Ammon's horn (tissue), 1 donor: ENCODE measurements at regions not wholly inside any gene's neighbourhood (a gene's known extent, or its start where the extent isn't known, plus 50 kb on each side); places are given as distances from the start of the nearest gene placed in this dataset.

ENCODE experiments used
- DNase-seq: peaks from one replicate; pipeline ENCODE4 v3.0.0-alpha.2; 2016; ENCODE audit warnings: low spot score

GRCh38 chr6:122122686-122123085 lies 276.8 kb upstream of the HSF2 start:
- no peak for DNase-seq

- no peak for DNase-seq
Observed at GRCh38 chr6:122124908-122125307, 274.5 kb upstream of the HSF2 start.

DNA sequence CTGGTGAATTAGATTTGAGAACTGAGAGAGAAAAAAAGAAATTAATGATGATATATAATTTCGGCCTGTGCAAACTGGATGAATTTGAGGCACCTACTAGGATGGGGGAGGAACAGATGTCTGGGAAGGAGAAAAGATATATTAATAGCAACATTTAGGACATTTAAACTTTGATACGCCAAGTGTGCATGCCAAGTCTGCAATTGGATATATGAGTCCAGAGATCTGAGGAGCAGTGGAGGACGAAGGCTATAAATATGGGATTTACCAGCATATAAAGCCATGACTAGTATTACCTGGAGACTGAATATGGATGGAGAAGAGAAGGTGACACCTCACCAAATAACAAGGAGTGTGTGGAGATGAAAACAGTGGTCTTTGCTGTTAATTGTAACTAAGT lies 272.6 kb upstream of the HSF2 start:
- DNase-seq = no peak

DNA sequence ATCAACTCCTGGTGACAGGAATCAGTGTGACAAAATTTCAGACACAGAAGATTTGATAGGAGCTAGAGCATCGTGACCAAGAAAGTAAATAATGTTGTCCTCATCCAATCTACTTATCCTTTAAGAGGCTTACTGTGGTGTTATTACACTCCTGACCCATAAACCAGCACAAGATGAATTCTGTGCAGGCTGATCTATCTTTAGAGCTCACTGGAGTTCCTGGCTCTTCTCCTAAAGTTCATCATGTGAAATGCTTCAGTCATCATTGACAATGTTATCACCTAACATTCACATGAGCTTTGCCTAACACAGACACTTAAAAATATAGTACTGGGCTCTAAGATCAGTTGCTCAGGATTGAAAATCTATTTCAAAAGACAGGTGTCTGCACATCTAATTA lies 271.0 kb upstream of the HSF2 start:
- no peak for DNase-seq

DNA sequence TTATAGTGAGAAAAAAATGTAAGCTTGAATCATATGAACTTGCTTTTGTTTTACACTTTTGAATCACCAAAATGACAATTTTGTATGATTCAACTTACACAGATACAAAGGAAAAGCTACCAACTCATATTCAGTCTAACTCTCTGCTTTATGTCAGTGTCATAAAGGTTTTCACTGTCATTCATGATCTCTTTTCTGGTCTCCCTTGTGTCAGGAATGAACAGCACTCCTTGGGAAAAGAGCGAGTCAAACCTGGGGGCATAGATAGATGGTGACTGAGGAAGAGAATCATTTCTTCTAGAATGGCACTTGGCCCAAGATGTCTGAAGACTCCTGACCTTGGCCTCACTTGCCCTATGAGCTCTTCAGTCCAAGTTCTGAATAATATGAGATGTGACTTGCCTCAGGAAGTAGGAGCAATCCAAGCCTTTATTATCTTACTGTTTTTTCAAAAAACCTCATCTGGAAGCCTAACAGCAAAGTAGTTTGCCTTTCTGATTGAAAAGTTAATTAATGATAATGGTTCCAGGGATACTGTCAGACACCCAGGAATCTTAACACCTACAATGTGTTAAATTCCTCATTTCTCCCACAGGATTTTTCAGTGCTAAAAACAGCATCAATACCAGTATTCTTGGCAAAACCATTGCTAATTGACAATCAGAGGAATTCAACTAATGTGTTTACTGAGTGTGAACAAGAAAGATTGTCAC lies 270.0 kb upstream of the HSF2 start:
- no peak for DNase-seq

- no peak for DNase-seq
Observed at GRCh38 chr6:122130026-122130348, 269.5 kb upstream of the HSF2 start.

DNA sequence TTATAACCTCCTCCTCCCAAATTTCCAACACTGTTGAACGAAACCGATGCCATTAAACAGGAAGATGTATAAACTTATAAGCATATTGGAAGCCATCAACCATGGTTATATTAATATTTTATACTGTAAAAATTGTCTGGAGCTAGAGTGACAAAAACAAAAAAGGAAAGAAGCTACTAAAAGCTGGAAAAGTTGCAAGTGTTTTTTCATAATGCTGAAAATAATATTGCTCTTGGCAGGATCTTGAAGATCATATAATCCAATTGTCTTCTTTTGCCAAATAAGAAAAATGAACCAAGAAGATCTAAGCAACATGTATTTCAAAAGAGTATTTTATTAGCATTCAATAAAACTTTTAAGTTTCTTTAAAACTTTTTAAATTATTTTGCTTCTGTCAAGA lies 268.9 kb upstream of the HSF2 start:
- no peak for DNase-seq

GRCh38 chr6:122136386-122136785 lies 263.1 kb upstream of the HSF2 start:
- DNase-seq = no peak

DNA sequence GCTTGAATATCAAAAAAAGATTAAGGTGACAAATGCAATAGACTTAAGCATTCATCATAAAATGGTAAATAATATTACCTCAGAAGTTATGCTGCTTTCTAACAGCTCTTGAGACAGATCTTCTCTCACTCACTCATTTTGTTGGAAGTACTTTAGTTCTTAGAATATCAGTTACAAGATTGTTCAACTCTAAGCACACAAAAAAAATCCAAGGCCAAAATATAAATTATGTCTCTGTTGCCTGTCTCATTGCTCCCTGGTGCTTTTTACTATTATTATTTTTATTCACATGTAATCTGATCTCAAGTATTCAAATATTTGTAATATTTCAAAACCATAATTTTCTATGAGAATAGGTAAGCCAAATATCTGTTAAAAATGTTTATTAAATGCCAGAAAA lies 259.4 kb upstream of the HSF2 start:
- DNase-seq = no peak

DNA sequence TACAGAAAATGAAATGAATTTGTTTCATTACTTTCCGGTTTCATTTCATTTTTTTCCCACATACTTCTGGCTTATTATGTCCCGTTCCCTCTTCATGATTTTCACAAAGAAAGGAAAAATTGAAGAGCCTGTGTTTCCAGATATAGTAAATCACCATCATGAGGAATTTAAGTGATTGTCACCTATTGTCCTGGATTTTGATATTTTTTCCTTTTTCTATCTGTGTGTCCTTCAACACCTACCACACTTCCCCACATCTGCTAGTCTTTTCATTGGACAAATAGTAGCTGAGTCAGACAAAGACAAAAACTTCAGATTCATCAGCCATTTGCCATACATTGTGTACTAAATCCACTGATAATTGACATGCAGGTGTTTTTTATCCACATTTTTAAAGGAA lies 258.2 kb upstream of the HSF2 start:
- no peak for DNase-seq

GRCh38 chr6:122143813-122144601 lies 255.4 kb upstream of the HSF2 start:
- DNase-seq = peak; percentile 49

DNA sequence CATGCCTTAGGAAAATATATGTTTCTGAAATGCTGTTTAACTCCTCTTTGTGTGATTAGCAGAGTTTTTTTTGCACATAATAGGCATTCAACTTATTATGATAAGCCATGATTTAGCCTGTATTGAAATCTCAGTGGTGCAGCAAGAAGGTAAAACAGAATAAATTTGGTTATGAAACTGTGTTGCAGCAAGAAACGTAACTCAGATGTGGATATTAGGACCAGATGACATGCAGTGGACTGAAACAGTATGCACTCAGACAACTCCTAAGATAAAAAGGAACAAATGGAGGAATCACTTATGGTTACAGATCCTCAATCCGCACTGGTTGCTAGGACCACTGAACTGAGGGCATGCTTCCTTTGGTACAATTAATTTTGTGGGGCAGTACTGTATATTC lies 254.2 kb upstream of the HSF2 start:
- no peak for DNase-seq

- DNase-seq = no peak
Observed at GRCh38 chr6:122145741-122146240, 253.7 kb upstream of the HSF2 start.

DNA sequence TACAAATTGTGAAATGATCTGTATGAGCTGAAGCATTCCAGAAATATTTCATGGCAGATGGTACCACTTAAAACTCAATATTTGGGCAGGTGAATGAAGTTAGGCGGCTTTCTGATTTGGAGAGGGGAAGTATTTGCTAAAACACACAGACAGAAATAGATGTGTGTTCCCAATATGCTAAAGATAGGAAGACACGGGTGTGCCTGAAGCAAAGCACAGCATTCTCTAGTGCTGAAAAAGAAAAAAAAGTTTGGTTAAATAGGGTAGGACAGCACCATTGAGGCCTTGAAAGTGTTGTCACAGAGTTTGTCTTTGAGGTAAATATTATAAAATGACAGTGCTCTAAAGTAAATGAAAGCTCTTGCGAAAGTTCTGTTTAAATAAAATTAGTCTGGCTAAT lies 252.2 kb upstream of the HSF2 start:
- no peak for DNase-seq

- no peak for DNase-seq
Observed at GRCh38 chr6:122151066-122151465, 248.4 kb upstream of the HSF2 start.

DNA sequence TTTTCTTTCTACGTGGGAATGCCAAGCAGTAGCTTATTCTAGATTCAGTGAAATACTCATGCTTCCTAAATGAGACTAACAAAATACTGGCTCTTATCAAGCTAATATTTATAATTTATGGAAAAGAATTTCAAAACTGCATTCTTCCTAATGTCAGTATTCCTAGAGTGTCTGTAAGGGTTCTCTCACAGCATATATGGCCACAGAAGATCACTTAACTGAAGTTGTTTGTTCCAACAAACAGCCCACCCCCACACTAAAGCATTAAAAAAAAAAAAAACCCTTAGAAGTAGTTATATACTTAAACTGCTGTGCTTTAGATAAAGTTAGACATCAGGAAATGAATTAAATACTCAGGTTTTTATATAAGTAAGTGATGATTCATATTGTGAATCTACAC lies 247.7 kb upstream of the HSF2 start:
- DNase-seq = no peak

DNA sequence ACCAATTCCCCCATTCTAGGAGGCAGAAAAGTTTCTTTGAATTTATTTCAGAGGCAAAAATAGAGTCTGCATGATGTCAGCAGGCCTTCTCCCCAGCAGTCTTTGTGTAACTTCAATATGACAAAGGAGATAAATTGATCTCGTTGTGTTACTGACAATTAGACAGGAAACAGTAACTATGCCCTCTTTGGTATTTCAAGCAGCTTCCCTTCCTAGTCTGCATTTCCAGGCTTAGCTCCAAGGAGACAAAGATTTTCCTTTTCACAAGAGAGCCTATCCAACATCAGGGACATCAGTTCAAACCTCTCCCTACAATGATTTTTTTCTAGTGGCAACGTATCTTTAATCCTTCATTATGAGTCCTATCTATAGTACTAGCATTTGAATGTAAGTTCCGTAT lies 245.9 kb upstream of the HSF2 start:
- no peak for DNase-seq

GRCh38 chr6:122154155-122154554 lies 245.3 kb upstream of the HSF2 start:
- no peak for DNase-seq

DNA sequence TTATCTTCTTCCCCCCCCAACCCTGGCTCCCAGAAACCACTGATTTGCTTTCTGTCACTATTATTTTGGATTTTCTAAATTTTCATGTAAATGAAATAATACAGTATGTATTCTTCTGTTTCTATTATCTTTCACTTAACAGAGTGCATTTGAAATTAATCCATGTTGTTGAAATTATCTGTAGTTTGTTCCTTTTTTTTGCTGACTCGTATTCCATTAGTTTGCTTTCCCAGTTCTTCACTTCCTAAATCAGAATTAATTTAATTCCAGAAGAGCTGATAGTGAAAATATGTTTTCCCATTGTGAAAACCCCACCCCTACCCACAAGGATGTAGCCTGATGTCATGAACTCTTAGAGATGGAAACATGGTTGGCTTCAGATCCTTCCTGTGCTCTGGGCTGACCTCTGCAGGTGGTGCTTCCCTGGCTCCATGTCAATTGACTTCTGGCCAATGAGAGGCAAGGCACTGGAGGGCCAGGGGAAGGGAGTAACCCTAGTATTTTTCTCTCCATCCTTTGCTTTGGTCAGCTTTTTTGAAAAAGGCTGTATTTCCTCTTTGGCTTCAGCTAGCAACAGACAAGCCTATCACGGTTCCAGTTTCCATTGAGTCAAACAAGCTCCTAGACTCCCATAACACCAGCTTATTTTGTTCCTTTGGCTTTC lies 244.4 kb upstream of the HSF2 start:
- DNase-seq = no peak

DNA sequence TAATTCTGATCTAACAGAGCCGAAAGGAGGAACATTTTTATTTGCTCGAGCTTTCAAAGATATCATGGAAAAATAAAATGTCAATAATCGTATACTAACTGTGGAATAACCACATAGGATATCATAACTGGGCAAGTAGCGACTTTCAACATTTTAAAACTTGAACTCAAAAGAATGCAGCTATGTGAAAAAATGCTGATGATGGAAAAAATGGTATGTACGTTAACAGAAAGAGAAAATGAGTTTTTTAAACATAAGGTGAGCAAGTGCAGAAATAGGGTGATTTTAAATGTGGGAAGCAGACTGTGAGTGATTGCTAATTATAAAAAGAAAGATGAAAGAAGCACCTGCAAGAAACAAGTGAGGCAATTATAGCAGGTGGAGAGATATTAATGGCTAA lies 238.3 kb upstream of the HSF2 start:
- DNase-seq = no peak

GRCh38 chr6:122165014-122165413 lies 234.4 kb upstream of the HSF2 start:
- no peak for DNase-seq

- no peak for DNase-seq
Observed at GRCh38 chr6:122170274-122170673, 229.2 kb upstream of the HSF2 start.

DNA sequence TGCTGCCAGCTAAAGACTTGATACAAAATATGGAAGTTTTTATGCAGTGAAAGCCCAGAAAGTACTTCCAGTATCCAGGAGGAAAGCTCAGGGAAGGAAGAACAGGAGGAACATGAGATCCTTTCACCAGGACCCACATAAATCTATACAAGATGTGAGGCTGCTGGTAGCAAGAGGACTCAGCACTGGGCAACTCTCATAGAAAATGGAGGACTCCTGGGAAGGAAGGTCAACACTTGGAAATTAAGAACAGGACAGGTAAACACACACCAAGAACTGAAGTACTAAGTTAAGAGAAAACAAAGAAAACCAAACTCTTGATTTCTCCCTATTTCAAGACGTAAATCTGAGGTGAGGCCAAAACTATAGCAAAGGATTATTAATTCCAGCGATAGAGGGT lies 220.5 kb upstream of the HSF2 start:
- DNase-seq = no peak
